HG03442 (cell line): ENCODE measurements at regions not wholly inside any gene's neighbourhood (a gene's known extent, or its start where the extent isn't known, plus 50 kb on each side); places are given as distances from the start of the nearest gene placed in this dataset.

Experiments used
- ATAC-seq: cut with Tn5 transposase; IDR thresholded peaks from one replicate; pipeline ENCODE4 v1.9.1; 2021; ENCODE audit warnings: mild to moderate bottlenecking, moderate library complexity; ENCODE audit not compliant: unreplicated experiment

DNA sequence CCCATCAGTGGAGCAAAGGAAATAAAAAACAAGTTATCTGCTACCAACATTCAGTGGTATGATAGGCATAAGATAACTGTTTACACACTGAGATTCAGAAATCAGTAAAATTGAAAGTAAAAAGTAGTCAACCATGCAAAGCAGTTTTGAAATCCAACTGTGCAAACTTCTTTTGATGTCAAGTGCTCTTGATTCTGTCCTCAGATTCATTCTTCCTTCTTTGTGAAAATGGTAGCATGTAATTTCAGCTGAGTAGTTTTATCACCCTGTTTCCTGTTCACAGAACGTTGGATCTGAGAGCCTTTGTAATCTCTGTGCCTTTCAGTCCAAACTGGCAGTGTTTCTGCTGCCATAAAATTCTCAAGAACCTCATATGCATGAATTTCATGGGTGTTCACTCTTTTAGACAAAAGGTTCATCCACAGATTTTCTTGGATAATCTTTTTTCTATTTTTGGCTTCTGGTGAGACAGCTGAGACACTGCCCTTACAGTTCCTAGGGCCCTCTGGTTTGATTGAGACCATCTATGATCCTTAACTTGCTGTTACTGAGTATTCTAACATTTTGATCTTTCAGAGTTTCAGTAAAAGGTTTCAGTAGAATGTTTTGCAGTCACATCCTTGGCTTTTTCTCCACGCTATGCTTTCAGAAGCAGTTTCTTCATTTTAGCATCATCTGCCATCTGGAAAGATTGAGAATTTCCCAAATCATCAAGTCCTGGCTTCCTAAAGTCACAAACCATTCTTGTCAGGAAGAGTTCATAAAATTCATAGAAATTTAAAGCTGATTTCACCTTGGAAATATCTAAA is 272.3 kb upstream of the EPHA4 start:
- ATAC-seq = peak; percentile 83

DNA sequence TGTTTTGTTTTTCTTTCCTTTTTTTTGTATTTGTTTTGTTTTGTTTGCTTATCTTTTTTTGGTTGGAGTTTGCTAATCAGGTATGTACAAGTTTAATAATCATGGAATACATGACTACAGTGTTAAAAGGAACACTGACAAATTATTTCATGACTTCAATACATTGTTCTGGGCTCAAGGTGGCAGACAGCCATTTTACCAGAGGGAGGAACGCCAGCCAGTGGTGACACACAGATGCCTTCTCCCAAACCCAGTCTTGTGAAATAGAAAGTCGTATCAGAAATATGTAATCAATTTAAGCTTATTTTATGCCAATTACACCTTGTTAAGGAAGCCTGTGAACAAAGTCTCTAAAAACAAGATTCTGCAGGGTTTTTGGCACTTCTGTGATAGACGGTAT is 264.0 kb upstream of the EPHA4 start:
- ATAC-seq = no peak

DNA sequence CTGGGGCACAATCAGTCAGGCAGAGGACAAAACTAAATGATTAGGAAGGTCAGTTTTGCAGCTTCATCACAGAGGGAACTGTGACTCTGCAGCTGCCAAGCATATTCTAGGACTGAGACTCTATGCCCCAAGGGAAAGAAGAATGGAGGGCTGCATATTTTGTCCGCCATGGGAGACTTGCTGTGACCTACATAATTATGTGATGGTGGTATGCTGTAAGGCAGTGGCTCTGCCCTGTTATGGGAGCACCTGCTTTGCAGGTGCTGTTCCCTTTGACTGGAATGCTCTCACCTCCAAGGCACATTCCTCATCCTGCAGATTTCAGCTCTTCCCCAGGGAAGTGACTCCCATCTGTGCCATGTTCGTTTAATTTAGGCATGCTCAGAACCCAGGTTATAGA is 261.9 kb upstream of the EPHA4 start:
- no peak for ATAC-seq

DNA sequence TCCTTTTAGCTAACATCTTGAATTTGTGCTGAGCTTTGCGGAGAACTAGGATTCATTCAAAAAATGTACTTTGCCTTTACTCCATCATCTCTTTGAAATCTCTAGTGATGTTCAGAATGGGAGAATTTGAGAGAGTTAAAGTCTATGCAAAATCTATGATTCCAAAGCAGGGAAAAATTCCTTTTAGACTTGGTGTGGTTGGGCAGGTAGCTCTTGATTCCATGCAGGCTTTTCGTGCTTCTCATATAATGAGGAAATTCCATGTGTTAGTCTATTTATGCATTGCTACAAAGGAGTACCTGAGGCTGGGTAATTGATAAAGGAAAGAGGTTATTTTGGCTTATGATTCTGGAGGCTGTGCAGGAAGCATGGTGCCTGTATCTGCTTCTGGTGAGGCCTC is 258.9 kb upstream of the EPHA4 start:
- ATAC-seq = no peak

DNA sequence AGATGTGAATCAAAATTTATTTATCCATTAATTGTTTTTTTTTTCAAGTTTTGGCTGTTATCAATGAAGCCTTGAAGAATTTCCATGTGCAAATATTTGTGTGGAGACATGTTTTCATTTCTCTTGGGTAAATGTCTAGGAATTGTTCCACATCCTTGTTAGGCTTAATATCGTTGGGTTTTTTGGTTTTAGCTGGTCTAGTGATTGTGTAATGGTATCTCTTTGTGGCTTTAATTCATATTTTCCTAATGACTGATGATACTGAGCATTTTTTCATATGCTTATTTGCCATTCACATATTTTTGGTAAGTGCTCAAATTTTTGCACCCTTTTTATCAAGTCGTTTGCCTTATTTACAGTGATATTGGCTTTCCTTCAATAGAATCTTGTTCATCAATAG is 250.3 kb upstream of the EPHA4 start:
- ATAC-seq = no peak

DNA sequence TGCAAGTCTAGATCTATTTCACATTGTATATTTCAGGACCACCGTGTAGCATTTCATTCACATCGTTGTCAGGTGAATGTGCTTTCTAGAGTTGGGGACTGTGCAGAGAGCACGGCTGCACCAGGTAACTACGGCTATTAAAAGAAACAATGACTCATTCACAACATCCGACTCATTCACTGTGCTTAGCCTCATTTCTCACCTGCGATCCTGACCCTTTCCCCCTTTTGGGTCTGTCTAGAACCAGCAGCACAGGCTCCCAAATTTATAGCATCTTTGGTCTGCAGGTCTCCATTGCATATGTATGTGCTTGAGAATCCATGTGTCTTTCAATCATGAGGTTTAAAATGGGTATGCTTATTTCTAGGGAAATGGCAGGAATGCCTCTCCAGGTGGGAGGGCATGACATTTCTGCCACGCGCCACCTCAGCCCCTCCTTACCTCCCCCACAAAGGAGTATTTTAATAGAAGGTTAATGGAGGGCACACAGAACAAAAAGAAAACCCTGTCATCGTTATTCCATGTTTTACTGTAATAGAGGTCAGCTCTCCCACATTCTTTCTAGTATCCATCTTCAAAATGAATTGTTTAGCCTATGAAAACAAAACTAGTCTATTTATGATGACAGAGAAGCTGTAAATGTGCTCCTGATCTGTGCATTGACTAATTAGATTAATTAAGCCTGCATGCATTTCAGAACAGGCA is 246.7 kb upstream of the EPHA4 start:
- no peak for ATAC-seq

DNA sequence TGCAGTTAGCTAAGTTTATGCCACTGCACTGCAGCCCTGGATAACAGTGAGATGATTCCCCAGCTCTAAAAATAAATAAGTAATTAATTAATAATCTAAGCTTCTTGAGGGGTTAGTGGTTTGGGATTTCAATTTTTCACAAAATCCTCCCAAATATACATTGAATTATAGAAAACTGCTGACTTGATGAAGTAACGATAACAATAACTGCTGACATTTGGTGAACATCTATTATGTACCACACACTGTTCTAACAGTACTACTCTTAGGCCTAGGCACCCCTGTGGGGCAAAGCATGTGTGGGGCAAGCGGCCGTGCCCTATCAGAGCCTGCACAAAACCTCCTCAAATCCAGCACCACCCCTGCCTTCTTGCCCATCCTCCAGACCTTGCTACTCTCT is 245.8 kb upstream of the EPHA4 start:
- no peak for ATAC-seq

DNA sequence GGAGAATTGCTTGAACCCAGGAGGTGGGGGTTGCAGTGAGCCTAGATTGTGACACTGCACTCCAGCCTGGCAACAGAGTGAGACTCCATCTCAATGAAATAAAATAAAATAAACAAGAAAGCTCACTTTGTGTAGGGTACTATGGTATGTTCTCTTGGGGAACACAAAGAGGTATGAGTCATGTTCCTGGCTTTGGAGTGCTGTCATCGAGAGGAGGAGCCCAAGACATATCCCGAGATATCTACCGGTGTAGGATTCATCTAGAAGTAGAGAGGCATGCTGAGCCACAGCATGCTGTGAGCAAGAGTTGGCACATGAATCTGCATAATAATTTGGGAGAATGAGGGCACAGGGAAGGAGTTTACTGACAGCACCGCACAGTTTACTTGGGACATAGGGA is 244.9 kb upstream of the EPHA4 start:
- no peak for ATAC-seq

DNA sequence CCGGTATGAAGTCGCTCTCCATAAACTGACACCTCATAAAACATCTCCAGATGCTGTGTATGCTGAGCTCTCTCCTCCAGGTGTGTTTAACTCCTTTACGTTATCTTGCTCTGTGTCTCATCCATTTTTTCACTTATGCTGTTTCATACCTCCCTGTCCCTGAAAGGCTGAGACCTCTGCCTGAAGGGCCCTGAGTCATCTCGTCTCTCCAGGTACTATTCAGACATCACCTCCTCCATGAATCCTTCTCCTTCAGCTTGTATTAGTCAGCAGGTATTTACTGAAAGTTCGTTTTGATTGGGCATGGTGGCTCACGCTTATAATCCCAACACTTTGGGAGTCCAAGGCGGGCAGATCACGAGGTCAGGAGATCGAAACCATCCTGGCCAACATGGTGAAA is 244.5 kb upstream of the EPHA4 start:
- no peak for ATAC-seq

DNA sequence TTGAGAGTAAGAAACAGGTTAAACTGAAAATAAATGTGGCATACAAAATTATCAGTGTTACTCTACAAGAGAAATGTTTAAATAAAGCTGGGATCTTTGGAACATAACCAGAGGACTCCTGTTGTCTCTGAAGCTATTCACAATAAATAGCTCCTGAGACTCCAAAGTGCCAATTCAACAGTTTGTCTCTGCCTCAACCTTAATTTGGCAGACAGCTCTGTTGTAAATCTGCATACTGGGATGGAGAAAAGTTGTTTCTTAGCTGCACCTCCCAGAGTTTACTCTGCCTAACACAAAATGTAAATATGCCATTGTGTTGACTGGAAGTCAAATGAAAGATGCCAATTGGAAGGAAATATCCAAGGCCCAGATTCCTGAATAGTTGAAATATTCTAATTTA is 238.5 kb upstream of the EPHA4 start:
- no peak for ATAC-seq

DNA sequence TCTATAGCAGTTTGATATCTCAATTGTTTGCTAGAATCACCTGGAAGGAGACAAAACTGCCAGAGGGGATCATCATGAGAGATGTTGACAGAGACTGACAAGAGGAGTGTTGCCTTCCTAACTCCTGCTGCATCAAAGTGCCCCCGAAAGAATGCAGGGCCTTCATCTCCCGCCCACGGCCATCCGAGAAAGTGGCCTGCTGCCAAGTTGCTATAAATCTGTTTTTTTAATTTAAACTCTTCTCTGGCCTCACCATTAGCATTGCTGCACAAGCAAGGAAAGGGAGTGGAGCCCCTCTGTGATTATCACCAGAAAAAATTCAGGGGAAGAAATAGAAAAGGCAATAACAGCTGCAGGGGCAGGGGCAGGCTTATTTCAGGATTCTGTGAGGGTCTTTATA is 238.1 kb upstream of the EPHA4 start:
- ATAC-seq = no peak

DNA sequence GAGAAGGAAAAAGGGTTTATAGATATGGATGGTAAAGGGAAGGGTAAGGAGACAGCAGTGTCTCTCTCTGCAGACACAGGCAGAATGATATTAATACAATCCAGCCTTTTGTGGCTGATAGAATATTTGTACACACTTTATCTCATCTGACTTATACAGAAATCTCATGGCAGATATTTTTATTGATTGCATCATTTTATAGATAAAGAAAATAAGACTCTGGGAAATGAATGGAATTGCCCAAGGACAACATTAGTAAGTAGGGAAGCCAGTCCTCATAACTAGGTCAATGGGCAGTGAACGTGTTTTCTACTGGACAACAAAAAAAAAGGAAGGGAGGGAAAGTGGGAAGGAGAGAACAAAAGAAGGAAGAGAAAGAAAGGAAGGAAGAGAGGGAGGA is 236.4 kb upstream of the EPHA4 start:
- no peak for ATAC-seq

DNA sequence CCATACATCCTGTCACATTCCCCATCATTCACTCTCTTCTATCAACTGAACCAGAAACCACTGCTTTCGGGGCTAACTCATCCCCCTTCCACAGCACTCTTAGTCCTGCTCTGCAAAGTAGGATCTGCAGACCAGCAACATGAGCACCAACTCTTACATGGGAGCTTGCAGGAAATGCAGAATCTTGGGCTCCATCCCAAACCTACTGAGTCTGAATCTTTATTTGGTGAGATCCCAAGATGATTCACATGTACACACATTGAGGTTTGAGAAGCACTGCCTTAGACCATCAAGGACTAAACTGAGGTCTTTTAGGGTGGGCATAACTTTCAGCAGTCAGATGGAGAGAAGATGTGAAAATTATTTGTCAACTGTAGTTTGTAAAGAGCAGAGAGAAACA is 235.6 kb upstream of the EPHA4 start:
- ATAC-seq = no peak

DNA sequence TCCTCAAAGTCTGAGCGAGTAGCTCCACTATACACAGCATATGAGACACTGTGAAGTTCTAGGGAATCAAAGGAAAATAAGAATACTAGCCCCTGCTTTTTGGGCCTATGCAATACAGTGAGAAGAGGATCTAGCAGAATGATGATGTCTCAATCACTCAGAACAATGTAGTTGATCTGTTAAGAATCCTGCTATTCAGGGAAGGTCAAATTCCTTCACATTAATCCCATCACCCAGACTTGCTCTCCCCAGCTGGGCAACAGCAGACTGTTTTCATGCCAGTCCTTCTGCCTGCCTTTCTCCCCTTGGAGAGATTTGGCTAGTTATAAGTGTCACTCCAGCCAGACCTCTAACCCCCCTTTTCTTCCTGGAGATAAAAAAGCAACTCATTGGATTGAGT is 230.0 kb upstream of the EPHA4 start:
- no peak for ATAC-seq

DNA sequence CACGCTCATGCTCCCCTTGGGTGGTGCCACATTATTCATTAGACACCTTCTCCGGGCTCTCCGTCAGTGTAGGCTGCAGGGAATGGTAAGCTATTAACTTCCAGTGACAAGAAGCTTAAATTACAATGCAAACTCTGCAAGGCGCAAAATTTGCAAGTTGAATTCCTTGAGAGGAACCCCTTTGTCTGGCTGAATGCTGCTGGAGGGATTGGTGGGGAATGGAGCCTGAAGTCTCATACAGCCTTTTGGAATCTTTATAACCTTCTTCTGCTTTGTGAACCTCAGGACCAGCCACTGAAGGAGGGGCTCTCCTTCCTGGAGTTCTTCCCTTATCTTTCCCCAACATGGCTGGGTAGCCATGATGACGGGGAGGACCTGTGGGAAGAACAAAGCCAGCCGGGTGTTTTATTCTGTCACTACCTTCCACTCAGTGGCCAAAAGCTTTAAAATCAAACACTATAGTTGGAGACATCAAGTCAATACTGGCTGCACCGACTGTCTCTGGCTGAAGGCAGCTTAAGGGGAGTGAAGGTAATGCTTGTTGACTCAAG is 220.9 kb upstream of the EPHA4 start:
- no peak for ATAC-seq

DNA sequence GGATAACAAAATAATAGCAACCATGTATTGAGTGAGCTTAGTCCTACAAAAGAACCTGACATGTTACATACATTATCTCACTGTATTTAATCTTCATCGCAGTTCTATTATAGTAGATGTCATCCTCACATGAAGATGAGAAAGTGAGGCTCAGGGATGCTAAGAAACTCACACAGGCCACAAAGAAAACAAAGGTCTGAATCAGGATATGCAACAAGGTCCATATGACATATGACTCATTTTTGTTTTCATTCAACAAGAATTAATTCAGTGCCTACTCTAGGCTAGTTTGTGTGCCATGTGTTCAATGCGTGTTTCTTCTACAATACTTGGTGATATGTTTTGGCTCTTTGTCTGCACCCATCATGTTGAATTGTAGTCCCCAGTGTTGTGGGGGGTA is 219.7 kb upstream of the EPHA4 start:
- no peak for ATAC-seq

DNA sequence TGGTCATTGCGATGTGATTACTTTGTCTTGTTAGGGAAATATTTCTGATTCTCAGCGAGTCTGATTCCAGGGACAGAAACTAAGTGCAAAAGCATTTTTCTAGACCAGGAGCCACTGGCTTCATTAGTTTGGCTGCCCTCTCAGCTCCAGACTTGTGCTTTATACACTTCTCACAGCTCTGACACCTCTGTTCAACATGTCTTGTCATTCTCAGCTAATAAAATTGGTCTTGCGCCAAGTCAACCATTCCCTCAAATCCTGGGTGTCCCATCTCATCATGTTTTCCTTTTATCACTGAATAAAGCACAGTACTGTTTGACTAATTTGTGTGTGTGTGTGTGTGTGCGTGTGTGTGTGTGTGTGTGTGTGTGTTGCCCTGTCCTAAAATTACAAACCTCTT is 215.5 kb upstream of the EPHA4 start:
- ATAC-seq = no peak

DNA sequence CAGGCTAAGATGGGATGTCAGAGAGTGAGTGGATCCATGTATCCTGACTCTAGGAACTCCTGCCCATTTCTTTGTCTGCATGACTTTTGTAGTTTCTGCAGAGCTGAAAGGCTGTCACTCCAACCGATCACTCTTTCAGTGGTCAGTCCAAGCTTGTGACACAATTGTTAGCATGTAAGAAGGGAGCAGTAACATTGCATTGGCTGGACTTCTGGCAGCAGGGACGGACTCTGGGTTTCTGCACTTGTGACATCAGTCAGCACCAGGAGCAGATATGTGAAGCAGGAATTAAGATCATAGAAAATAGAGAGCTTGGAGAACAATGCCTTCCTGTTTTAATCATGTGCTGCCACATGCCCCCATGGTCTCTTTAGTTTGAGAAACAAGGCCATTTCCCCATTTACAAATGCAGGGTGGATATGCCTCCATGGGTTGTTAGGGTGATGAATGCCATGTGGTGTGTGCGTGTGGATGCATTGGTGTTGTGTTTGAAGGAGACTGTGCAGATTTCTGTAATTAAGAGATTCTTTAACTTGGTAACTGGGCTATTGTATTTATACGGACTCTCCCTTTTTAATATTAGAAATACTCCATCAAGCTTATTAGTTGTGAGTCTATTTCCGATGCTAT is 214.3 kb upstream of the EPHA4 start:
- ATAC-seq = no peak

DNA sequence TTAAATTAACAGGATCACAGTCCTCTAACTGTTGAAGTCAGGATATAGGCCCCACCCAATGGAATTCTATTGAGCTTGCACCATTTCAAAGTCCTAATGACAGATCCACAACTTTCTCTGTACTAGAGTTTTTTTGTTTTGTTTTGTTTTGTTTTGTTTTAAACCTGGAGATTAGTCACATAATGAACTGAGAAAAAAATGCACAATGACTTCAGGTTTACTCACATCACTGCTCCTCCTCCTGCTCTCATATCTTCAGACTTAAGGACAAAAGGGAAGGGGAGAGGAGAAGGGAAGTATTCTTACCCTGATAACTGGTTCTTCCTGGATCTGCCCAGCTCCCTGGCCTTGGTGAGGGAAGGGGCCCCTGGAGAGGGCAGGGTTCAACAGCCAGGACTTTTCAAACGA is 208.2 kb upstream of the EPHA4 start:
- ATAC-seq = no peak

DNA sequence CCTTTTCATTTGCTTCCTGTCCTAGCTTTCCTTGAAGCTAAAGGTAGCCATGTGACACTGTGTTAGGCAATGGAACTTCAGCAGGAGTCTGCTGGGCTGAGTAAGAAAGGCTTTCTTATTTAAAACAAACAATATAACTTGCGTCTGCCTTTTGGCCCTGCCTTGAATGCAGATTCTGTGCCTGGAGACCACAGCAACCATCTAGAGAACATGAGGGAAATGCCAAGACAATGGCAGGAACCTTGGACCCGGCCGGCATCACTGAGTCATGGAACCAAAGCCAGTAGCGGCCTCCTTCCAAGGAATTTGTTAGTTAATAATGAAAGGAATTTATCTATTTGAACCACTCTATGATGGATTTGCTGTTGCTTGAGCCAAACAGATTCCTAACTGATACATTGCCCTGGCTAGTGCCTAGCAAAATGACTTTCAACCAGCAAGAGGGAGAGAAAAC is 207.5 kb upstream of the EPHA4 start:
- ATAC-seq = no peak

DNA sequence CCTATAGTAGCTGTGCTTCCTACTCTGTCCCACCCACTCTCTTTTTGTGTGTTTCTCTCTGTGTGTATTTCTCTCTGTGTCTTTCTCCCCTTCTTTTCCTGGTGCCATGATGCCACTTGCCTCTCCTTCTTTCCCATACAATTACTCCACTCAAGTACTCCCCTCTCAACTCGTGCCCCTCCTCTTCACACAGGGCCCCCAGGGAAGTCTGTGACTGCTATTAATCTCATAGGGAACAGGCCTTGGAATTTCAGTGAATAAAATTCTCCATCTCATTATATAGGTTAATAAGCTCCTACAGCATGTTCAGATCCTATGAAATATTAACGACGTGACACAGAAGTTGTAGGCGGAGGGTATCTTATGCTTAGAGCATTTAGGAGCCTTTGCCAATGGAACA is 205.9 kb upstream of the EPHA4 start:
- ATAC-seq = no peak

DNA sequence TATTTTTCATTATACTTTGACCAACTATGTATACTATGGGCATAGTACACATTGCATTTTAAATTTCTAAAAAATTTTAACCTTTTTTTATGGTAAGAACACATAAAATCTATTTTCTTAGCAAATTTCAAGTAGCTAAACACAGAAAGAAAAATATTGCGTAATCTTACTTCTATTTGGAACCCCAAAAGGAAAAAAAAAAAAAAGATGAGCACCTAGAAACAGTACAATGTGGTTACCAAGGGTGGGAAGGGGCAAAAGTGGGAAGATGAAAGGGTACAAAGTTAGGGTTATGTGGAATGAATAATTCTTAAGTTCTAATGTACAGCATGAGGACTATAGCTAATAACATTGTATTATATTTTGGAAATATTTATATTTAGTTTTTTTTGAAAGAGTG is 205.0 kb upstream of the EPHA4 start:
- no peak for ATAC-seq
